GM23248 (cell line): ENCODE measurements at regions not wholly inside any gene's neighbourhood (a gene's known extent, or its start where the extent isn't known, plus 50 kb on each side); places are given as distances from the start of the nearest gene placed in this dataset.

Source experiments
- DNase-seq: peaks from one replicate; pipeline ENCODE4 v3.0.0-alpha.2; 2015
- H2AFZ ChIP-seq: fragments of 200-600 bp; sonication (generic); 2 replicates; pipeline ENCODE4 v1.6.1; 2016; ENCODE audit warnings: antibody characterized with exemption
- H3F3A ChIP-seq: fragments of 200-600 bp; sonication (generic); 2 replicates; pipeline ENCODE4 v1.6.1; 2016; ENCODE audit warnings: mild to moderate bottlenecking, antibody characterized with exemption, mixed run types; ENCODE audit not compliant: insufficient read depth
- H3K27ac ChIP-seq: fragments of 200-600 bp; sonication (generic); 2 replicates; pipeline ENCODE4 v1.5.1; 2016; ENCODE audit warnings: mild to moderate bottlenecking
- H3K27me3 ChIP-seq: fragments of 200-600 bp; sonication (generic); replicated peaks from 2 replicates; pipeline ENCODE4 v1.6.1; 2016; ENCODE audit warnings: mild to moderate bottlenecking; ENCODE audit not compliant: insufficient read depth
- H3K36me3 ChIP-seq: fragments of 200-600 bp; sonication (generic); 2 replicates; pipeline ENCODE4 v1.6.1; 2016; ENCODE audit warnings: low read depth, mild to moderate bottlenecking
- H3K4me1 ChIP-seq: fragments of 200-600 bp; sonication (generic); 2 replicates; pipeline ENCODE4 v1.6.1; 2016; ENCODE audit warnings: mild to moderate bottlenecking; ENCODE audit not compliant: insufficient read depth
- H3K4me2 ChIP-seq: fragments of 200-600 bp; sonication (generic); one replicate; pipeline ENCODE4 v1.6.1; 2016; ENCODE audit warnings: mild to moderate bottlenecking; ENCODE audit not compliant: unreplicated experiment
- H3K4me3 ChIP-seq: fragments of 200-600 bp; sonication (generic); 2 replicates; pipeline ENCODE4 v1.5.1; 2016; ENCODE audit warnings: mild to moderate bottlenecking
- H3K79me2 ChIP-seq: fragments of 200-600 bp; sonication (generic); 2 replicates; pipeline ENCODE4 v1.6.1; 2016; ENCODE audit warnings: mild to moderate bottlenecking; ENCODE audit not compliant: insufficient read depth
- H3K9ac ChIP-seq: fragments of 200-600 bp; sonication (generic); 2 replicates; pipeline ENCODE4 v1.6.1; 2016; ENCODE audit warnings: mild to moderate bottlenecking
- H3K9me2 ChIP-seq: fragments of 200-600 bp; sonication (generic); 2 replicates; pipeline ENCODE4 v1.6.1; 2016; ENCODE audit warnings: mixed run types, mild to moderate bottlenecking, moderate library complexity; ENCODE audit not compliant: insufficient read depth
- H3K9me3 ChIP-seq: fragments of 200-600 bp; sonication (generic); one replicate; pipeline ENCODE4 v1.6.1; 2017; ENCODE audit warnings: low read depth
- H4K20me1 ChIP-seq: fragments of 200-600 bp; sonication (generic); 2 replicates; pipeline ENCODE4 v1.6.0; 2016; ENCODE audit not compliant: insufficient read depth
- EZH2 ChIP-seq: fragments of 200-600 bp; sonication (generic); IDR thresholded peaks from 2 replicates; pipeline ENCODE4 v1.6.1; 2018; ENCODE audit warnings: antibody characterized with exemption, mild to moderate bottlenecking; ENCODE audit not compliant: insufficient read depth, poor library complexity, severe bottlenecking
- EZH2phosphoT487 ChIP-seq: fragments of 200-600 bp; sonication (generic); IDR thresholded peaks from 2 replicates; pipeline ENCODE4 v1.6.1; 2018; ENCODE audit warnings: antibody characterized with exemption, moderate library complexity, mild to moderate bottlenecking, low read depth; ENCODE audit not compliant: insufficient read depth
- WGBS, 2 experiments: methylation state at CpG; one replicate each; pipeline ENCODE4 v1.1.6; 2015 to 2017; ENCODE audit warnings: low lambda C conversion rate in 2 of 2, low coverage in 1 of 2; ENCODE audit errors: missing lambda C conversion rate in 2 of 2; 5-methylcytosine and 5-hydroxymethylcytosine counted together
- in situ Hi-C: fragments of 300-500 bp; cut with MboI; formaldehyde crosslinking; loops from 2 replicates; pipeline ENCODE4 v1.15.0; 2020

DNA sequence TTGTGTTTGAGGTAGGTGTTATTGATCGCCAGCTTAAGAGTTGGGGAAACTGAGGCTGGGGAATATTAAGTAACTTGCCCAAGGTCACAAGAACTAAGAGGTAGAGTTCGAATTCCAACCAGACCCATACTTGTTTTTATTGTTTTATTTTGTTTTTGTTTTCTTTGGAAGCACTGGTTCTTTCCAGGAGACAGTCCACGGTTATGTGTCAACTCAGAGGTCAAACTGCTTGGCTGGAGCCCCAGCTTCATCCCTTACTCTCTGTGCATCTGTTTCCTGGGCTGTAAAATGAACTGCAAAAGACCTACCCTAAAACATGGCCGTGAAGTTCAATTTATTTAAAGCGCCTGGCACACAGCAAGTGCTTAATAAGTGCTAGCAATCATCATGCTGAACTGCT is 74.4 kb upstream of the MAP1LC3B2 start:
- no peaks in the 10 kb centered on the region for H3K79me2 ChIP-seq
- H3K4me3 ChIP-seq: no peak overlapping the region
- H3K9me2 ChIP-seq: no peaks in the 10 kb centered on the region
- in situ Hi-C loops: no loop called here
- peak; percentile 19 for DNase-seq
- WGBS, 2 experiments: 50 to 60% methylated on average over 5 of the region's 5 CpGs
- no peak overlapping the region for H3K27ac ChIP-seq
- no peak overlapping the region for H2AFZ ChIP-seq
- no peaks in the 10 kb centered on the region for H3K36me3 ChIP-seq
- TF ChIP-seq EZH2phosphoT487 (no peak), EZH2 (no peak)
- H3K27me3 ChIP-seq: 0 out of 2 replicates have a peak, but pooled peaks cover 9% of the 10 kb centered on the region
- no peaks in the 10 kb centered on the region for H3K9me3 ChIP-seq
- no peak overlapping the region for H3K9ac ChIP-seq
- no peaks in the 10 kb centered on the region for H3K4me1 ChIP-seq
- H3K4me2 ChIP-seq: no peak overlapping the region
- no peaks in the 10 kb centered on the region for H4K20me1 ChIP-seq
- no peaks in the 10 kb centered on the region for H3F3A ChIP-seq

DNA sequence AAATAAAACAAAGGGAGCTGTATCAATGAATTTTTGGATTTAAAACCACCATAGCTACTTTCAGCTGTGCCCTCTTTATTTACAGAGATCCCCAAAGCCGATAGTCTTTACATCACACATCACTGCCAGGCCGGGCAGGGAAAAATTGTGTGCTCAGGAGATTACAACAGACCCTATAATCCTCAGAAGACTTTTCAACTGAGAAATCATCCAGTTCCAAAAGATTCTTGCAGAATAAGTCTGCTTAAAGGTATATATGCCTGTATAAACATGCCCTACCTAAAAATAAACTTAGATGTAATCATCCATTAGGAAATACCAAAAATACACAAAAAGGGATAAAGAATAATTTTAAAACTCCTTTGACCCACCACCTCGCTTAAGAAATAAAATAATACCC is 70.1 kb upstream of the MAP1LC3B2 start:
- Histone ChIP-seq H3K4me1 (peaks cover 10% of the 10 kb centered on the region), H2AFZ (no peak overlapping the region), H3K9me2 (no peaks in the 10 kb centered on the region), H3K27ac (no peak overlapping the region), H3K79me2 (no peaks in the 10 kb centered on the region), H3F3A (0 out of 2 replicates have a peak, but pooled peaks cover 4% of the 10 kb centered on the region), H3K4me2 (no peak overlapping the region), H3K36me3 (no peaks in the 10 kb centered on the region), H3K9me3 (no peaks in the 10 kb centered on the region), H4K20me1 (no peaks in the 10 kb centered on the region), H3K27me3 (no peaks in the 10 kb centered on the region), H3K9ac (no peak overlapping the region), H3K4me3 (no peak overlapping the region)
- no peak for DNase-seq
- in situ Hi-C loops: no loop called here
- WGBS, 2 experiments: 59 to 60% methylated on average over 3 of the region's 3 CpGs
- no peak for TF ChIP-seq EZH2
- no peak for TF ChIP-seq EZH2phosphoT487

DNA sequence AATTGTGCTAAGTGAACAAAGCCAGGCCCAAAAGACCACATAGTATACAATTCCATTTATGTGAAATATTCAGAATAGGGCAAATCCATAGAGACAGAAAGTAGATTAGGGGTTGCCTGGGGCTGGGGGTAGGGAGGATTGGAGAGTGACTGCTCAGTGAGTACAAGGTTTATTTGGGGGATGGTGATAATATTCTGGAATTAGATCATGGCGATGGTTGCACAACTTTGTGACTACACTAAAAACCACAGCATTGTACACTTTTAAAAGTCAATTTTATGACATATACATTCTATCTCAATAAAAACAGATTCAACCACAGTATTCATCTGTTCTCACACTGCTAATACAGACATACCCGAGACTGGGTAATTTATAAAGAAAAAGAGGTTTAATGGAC is 68.7 kb upstream of the MAP1LC3B2 start:
- no peaks in the 10 kb centered on the region for H3K9me3 ChIP-seq
- H3K36me3 ChIP-seq: no peaks in the 10 kb centered on the region
- H3F3A ChIP-seq: 0 out of 2 replicates have a peak, but pooled peaks cover 4% of the 10 kb centered on the region
- no peak overlapping the region for H3K9ac ChIP-seq
- H3K4me3 ChIP-seq: no peak overlapping the region
- H3K4me2 ChIP-seq: no peak overlapping the region
- H3K4me1 ChIP-seq: peaks cover 16% of the 10 kb centered on the region
- H3K27me3 ChIP-seq: no peaks in the 10 kb centered on the region
- in situ Hi-C loops: no loop called here
- TF ChIP-seq EZH2: no peak
- TF ChIP-seq EZH2phosphoT487: no peak
- H2AFZ ChIP-seq: no peak overlapping the region
- H4K20me1 ChIP-seq: no peaks in the 10 kb centered on the region
- no peaks in the 10 kb centered on the region for H3K9me2 ChIP-seq
- H3K79me2 ChIP-seq: no peaks in the 10 kb centered on the region
- peak; percentile 63 for DNase-seq
- WGBS, 2 experiments: 45 to 46% methylated on average over 2 of the region's 2 CpGs
- no peak overlapping the region for H3K27ac ChIP-seq

DNA sequence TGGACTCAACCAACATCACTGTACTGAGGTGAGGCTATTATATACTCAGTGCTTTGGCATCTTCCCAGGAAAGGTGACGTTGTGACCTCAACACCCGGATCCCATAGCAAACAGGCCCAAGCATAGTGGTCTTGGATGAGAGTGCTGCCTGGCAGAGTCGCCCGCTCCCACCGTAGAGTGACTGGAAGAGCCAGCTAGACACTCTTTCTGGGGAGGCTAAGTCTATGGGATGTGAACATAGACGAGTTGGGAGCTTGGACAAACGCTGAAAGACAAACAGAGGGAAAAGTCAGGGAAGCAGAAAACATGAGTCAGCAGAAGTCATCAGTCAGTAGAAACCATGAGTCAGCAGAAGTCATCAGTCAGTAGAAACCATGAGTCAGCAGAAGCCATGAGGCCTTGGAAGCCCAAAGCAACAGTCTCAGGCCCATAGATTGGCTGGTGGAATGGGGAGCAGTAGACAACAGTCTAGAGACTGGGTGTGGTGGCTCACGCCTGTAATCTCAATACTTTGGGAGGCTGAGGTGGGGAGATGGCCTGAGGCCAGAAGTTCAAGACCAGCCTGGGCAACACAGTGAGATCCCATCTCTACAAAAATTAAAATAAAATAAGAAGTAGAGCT is 66.4 kb upstream of the MAP1LC3B2 start:
- TF ChIP-seq EZH2: no peak
- no peak for TF ChIP-seq EZH2phosphoT487
- Histone ChIP-seq H3K4me3 (no peak overlapping the region), H3K79me2 (no peaks in the 10 kb centered on the region), H3K4me2 (no peak overlapping the region), H3K36me3 (no peaks in the 10 kb centered on the region), H3K4me1 (peaks cover 21% of the 10 kb centered on the region), H3K27ac (peak overlapping the region; percentile 29), H3F3A (0 out of 2 replicates have a peak, but pooled peaks cover 4% of the 10 kb centered on the region), H2AFZ (peak overlapping the region; percentile 46; the same call in 1 of the 2 replicates), H3K9me3 (no peaks in the 10 kb centered on the region), H3K9ac (no peak overlapping the region), H4K20me1 (no peaks in the 10 kb centered on the region), H3K9me2 (no peaks in the 10 kb centered on the region), H3K27me3 (no peaks in the 10 kb centered on the region)
- peak; percentile 91 for DNase-seq
- 69 to 75% methylated on average over 8 of the region's 8 CpGs for WGBS, 2 experiments
- in situ Hi-C loops: no loop called here

GRCh38 chr12:116495260-116495659 is 63.9 kb upstream of the MAP1LC3B2 start:
- Histone ChIP-seq H3K79me2 (no peaks in the 10 kb centered on the region), H2AFZ (no peak overlapping the region), H3K27me3 (no peaks in the 10 kb centered on the region), H3K9ac (no peak overlapping the region), H4K20me1 (no peaks in the 10 kb centered on the region), H3K27ac (peak overlapping the region; percentile 34), H3K9me3 (no peaks in the 10 kb centered on the region), H3K4me3 (no peak overlapping the region), H3K4me2 (peak overlapping the region; percentile 24), H3K4me1 (peaks cover 27% of the 10 kb centered on the region), H3K36me3 (no peaks in the 10 kb centered on the region), H3F3A (0 out of 2 replicates have a peak, but pooled peaks cover 4% of the 10 kb centered on the region), H3K9me2 (no peaks in the 10 kb centered on the region)
- WGBS, 2 experiments: 7 to 11% methylated on average over 2 of the region's 2 CpGs
- no peak for TF ChIP-seq EZH2phosphoT487
- no peak for TF ChIP-seq EZH2
- DNase-seq: peak; percentile 67
- in situ Hi-C loops: no loop called here
